ENCODE measurements at regions not wholly inside any gene's neighbourhood (a gene's known extent, or its start where the extent isn't known, plus 50 kb on each side); places are given as distances from the start of the nearest gene placed in this dataset.

DNA sequence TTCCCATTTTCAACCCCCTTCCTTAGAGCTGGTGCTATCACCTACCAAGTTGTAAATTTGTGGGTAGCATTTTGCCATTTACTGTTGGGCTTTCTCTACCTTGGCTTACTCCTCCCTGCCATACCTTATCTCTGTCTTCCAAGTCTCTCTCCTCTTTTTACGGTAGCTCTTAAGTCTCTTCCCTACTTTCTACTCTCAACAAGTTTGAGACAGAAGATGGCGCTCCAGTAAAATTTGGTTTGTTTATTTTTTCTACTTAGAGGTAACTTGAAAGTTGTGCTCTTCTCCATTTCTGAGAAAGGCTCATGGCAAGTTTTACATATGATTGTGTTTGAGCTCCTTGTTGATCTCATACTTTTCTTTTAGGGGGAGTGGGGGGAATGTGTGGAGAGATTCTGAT is 1508.1 kb downstream of the TECRL start:
- TF ChIP-seq, protein P1, sequence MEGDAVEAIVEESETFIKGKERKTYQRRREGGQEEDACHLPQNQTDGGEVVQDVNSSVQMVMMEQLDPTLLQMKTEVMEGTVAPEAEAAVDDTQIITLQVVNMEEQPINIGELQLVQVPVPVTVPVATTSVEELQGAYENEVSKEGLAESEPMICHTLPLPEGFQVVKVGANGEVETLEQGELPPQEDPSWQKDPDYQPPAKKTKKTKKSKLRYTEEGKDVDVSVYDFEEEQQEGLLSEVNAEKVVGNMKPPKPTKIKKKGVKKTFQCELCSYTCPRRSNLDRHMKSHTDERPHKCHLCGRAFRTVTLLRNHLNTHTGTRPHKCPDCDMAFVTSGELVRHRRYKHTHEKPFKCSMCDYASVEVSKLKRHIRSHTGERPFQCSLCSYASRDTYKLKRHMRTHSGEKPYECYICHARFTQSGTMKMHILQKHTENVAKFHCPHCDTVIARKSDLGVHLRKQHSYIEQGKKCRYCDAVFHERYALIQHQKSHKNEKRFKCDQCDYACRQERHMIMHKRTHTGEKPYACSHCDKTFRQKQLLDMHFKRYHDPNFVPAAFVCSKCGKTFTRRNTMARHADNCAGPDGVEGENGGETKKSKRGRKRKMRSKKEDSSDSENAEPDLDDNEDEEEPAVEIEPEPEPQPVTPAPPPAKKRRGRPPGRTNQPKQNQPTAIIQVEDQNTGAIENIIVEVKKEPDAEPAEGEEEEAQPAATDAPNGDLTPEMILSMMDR (IDR thresholded peaks at IDR 0.05), result no peak
- Histone ChIP-seq H4K20me1 (ENCODE audit: insufficient read depth) (no peaks in the 10 kb centered on the region), H3K4me1 (ENCODE audit: control insufficient read depth in 1 of 2, insufficient read depth in 2 of 2, low read depth in 1 of 2, low read length in 1 of 2) (no peaks in the 10 kb centered on the region), H3K79me2 (ENCODE audit: insufficient read depth) (no peaks in the 10 kb centered on the region), H3K4me2 (no peak overlapping the region), H3K27ac (ENCODE audit: low read depth in 2 of 2, low read length in 1 of 2) (no peak overlapping the region), H3K36me3 (replicated peaks in 1 of 2; ENCODE audit: control insufficient read depth in 1 of 2, insufficient read depth in 2 of 2, low read length in 1 of 2) (no peaks in the 10 kb centered on the region), H3K9ac (no peak overlapping the region), H3K9me2 (no peaks in the 10 kb centered on the region), H2AFZ (ENCODE audit: low read depth) (no peak overlapping the region), H3F3A (replicated peaks; ENCODE audit: insufficient read depth) (no peaks in the 10 kb centered on the region), H3K9me3 (no peaks in the 10 kb centered on the region), H3K27me3 (ENCODE audit: insufficient read depth) (no peaks in the 10 kb centered on the region), H3K4me3 (ENCODE audit: low read depth in 2 of 2, low read length in 1 of 2) (no peak overlapping the region)
- WGBS (ENCODE audit: low lambda C conversion rate), result 75% methylated on average over 2 of the region's 2 CpGs
- ChIA-PET POLR2A (no interaction called here), CTCF (interaction anchor here (0.9 kb wide), 1 partner anchor 663 kb away, joined by 3 read pairs; no protein-coding TSS in a partner anchor)
- DNase-seq, result no peak

DNA sequence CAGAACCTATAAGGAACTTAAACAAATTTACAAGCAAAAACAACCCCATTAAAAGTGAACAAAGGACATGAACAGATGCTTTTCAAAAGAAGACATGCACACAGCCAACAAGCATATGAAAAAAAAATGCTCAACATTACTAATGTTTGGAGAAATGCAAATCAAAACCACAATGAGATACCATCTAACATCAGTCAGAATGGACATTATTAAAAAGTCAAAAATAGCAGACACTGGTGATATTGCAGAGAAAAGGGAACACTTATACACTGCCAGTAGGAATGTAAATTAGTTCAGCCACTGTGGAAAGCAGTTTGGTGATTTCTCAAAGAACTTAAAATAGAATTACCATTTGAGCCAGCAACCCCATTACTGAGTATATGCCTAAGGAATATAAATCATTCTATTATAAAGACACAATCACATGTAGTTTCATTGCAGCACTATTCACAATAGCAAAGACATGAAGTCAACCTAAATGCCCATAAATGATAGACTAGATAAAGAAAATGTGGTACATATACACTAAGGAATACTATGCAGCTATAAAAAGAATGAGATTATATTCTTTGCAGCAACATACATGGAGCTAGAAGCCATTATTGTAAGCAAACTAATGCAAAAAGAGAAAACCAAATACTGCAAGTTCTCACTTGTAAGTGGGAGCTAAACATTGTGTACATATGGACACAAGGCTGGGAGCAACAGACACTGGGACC is 1509.4 kb downstream of the TECRL start:
- Histone ChIP-seq H3K9me3 (no peaks in the 10 kb centered on the region), H3K4me1 (ENCODE audit: control insufficient read depth in 1 of 2, insufficient read depth in 2 of 2, low read depth in 1 of 2, low read length in 1 of 2) (no peaks in the 10 kb centered on the region), H3K4me2 (no peak overlapping the region), H3K79me2 (ENCODE audit: insufficient read depth) (no peaks in the 10 kb centered on the region), H3K4me3 (ENCODE audit: low read depth in 2 of 2, low read length in 1 of 2) (no peak overlapping the region), H2AFZ (ENCODE audit: low read depth) (no peak overlapping the region; the same call in 1 of the 2 replicates), H3K9ac (no peak overlapping the region), H3F3A (replicated peaks; ENCODE audit: insufficient read depth) (no peaks in the 10 kb centered on the region), H3K36me3 (replicated peaks in 1 of 2; ENCODE audit: control insufficient read depth in 1 of 2, insufficient read depth in 2 of 2, low read length in 1 of 2) (no peaks in the 10 kb centered on the region), H3K27me3 (ENCODE audit: insufficient read depth) (no peaks in the 10 kb centered on the region), H3K27ac (ENCODE audit: low read depth in 2 of 2, low read length in 1 of 2) (no peak overlapping the region), H3K9me2 (no peaks in the 10 kb centered on the region), H4K20me1 (ENCODE audit: insufficient read depth) (no peaks in the 10 kb centered on the region)
- CTCF ChIA-PET, result no interaction called here
- DNase-seq, result no peak
- no peak for TF ChIP-seq TAF1 (IDR thresholded peaks at IDR 0.05; ENCODE audit: borderline replicate concordance, low read depth, low read length)
- no peak for TF ChIP-seq RCOR1 (IDR thresholded peaks at IDR 0.05; ENCODE audit: low read length)
- TF ChIP-seq EP300 (IDR thresholded peaks at IDR 0.05; ENCODE audit: borderline replicate concordance in 1 of 2, low read depth in 1 of 2, low read length in 1 of 2), result no peak
- no peak for TF ChIP-seq RAD21 (IDR thresholded peaks at IDR 0.05; ENCODE audit: low read length)
- TF ChIP-seq, protein P2, sequence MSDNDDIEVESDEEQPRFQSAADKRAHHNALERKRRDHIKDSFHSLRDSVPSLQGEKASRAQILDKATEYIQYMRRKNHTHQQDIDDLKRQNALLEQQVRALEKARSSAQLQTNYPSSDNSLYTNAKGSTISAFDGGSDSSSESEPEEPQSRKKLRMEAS (IDR thresholded peaks at IDR 0.05; ENCODE audit: low read depth), result no peak
- TF ChIP-seq RFX5 (IDR thresholded peaks at IDR 0.05; ENCODE audit: low read length), result no peak
- TF ChIP-seq, protein P3, sequence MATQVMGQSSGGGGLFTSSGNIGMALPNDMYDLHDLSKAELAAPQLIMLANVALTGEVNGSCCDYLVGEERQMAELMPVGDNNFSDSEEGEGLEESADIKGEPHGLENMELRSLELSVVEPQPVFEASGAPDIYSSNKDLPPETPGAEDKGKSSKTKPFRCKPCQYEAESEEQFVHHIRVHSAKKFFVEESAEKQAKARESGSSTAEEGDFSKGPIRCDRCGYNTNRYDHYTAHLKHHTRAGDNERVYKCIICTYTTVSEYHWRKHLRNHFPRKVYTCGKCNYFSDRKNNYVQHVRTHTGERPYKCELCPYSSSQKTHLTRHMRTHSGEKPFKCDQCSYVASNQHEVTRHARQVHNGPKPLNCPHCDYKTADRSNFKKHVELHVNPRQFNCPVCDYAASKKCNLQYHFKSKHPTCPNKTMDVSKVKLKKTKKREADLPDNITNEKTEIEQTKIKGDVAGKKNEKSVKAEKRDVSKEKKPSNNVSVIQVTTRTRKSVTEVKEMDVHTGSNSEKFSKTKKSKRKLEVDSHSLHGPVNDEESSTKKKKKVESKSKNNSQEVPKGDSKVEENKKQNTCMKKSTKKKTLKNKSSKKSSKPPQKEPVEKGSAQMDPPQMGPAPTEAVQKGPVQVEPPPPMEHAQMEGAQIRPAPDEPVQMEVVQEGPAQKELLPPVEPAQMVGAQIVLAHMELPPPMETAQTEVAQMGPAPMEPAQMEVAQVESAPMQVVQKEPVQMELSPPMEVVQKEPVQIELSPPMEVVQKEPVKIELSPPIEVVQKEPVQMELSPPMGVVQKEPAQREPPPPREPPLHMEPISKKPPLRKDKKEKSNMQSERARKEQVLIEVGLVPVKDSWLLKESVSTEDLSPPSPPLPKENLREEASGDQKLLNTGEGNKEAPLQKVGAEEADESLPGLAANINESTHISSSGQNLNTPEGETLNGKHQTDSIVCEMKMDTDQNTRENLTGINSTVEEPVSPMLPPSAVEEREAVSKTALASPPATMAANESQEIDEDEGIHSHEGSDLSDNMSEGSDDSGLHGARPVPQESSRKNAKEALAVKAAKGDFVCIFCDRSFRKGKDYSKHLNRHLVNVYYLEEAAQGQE (IDR thresholded peaks at IDR 0.05; ENCODE audit: low read depth, low read length), result no peak
- TF ChIP-seq YY1 (IDR thresholded peaks at IDR 0.05; ENCODE audit: low read depth), result no peak
- no peak for TF ChIP-seq ELF1 (IDR thresholded peaks at IDR 0.05)
- no peak for TF ChIP-seq EZH2phosphoT487 (IDR thresholded peaks at IDR 0.05; ENCODE audit: borderline replicate concordance, low read depth)
- POLR2A ChIA-PET, result no interaction called here
